CMK (cell line): ENCODE measurements at regions not wholly inside any gene's neighbourhood (a gene's known extent, or its start where the extent isn't known, plus 50 kb on each side); places are given as distances from the start of the nearest gene placed in this dataset.

ENCODE experiments used
- DNase-seq: peaks from one replicate; pipeline ENCODE4 v3.0.0-alpha.2; 2010; ENCODE audit warnings: low read depth

- DNase-seq, result no peak
Observed at GRCh38 chr12:58268069-58268468, 326.7 kb downstream of the ATP23 start.

GRCh38 chr12:58269476-58269875 lies 328.1 kb downstream of the ATP23 start:
- no peak for DNase-seq

- no peak for DNase-seq
Observed at GRCh38 chr12:58270966-58271705, 329.8 kb downstream of the ATP23 start.

GRCh38 chr12:58272461-58272860 lies 331.1 kb downstream of the ATP23 start:
- no peak for DNase-seq

GRCh38 chr12:58277231-58277630 lies 335.9 kb downstream of the ATP23 start:
- DNase-seq, result no peak

- no peak for DNase-seq
Observed at GRCh38 chr12:58283553-58283952, 342.2 kb downstream of the ATP23 start.

GRCh38 chr12:58285551-58285950 lies 344.2 kb downstream of the ATP23 start:
- DNase-seq, result no peak

GRCh38 chr12:58286353-58286752 lies 345.0 kb downstream of the ATP23 start:
- DNase-seq, result no peak

- DNase-seq, result no peak
Observed at GRCh38 chr12:58288190-58288589, 346.8 kb downstream of the ATP23 start.

- no peak for DNase-seq
Observed at GRCh38 chr12:58291106-58291505, 349.7 kb downstream of the ATP23 start.

GRCh38 chr12:58293308-58293982 lies 352.1 kb downstream of the ATP23 start:
- no peak for DNase-seq

- DNase-seq, result no peak
Observed at GRCh38 chr12:58295268-58295667, 353.9 kb downstream of the ATP23 start.

GRCh38 chr12:58296863-58297262 lies 355.5 kb downstream of the ATP23 start:
- DNase-seq, result no peak

- DNase-seq, result no peak
Observed at GRCh38 chr12:58298803-58299202, 357.4 kb downstream of the ATP23 start.

- no peak for DNase-seq
Observed at GRCh38 chr12:58299371-58299770, 358.0 kb downstream of the ATP23 start.

GRCh38 chr12:58301038-58301729 lies 359.8 kb downstream of the ATP23 start:
- no peak for DNase-seq

GRCh38 chr12:58301730-58302122 lies 360.4 kb downstream of the ATP23 start:
- no peak for DNase-seq

GRCh38 chr12:58302487-58303011 lies 361.2 kb downstream of the ATP23 start:
- DNase-seq, result no peak

GRCh38 chr12:58306266-58307000 lies 365.1 kb downstream of the ATP23 start:
- DNase-seq, result no peak

- DNase-seq, result no peak
Observed at GRCh38 chr12:58309806-58310205, 368.4 kb downstream of the ATP23 start.

- no peak for DNase-seq
Observed at GRCh38 chr12:58310368-58310767, 369.0 kb downstream of the ATP23 start.
